ENCODE measurements at regions not wholly inside any gene's neighbourhood (a gene's known extent, or its start where the extent isn't known, plus 50 kb on each side); places are given as distances from the start of the nearest gene placed in this dataset.

GRCh38 chr2:221205103-221205673 is 366.9 kb downstream of the EPHA4 start:
- H2AFZ ChIP-seq, result no peak overlapping the region
- DNase-seq (ENCODE audit: low spot score), result peak; percentile 31

GRCh38 chr2:221210686-221211085 is 361.4 kb downstream of the EPHA4 start:
- TF ChIP-seq, protein P1, sequence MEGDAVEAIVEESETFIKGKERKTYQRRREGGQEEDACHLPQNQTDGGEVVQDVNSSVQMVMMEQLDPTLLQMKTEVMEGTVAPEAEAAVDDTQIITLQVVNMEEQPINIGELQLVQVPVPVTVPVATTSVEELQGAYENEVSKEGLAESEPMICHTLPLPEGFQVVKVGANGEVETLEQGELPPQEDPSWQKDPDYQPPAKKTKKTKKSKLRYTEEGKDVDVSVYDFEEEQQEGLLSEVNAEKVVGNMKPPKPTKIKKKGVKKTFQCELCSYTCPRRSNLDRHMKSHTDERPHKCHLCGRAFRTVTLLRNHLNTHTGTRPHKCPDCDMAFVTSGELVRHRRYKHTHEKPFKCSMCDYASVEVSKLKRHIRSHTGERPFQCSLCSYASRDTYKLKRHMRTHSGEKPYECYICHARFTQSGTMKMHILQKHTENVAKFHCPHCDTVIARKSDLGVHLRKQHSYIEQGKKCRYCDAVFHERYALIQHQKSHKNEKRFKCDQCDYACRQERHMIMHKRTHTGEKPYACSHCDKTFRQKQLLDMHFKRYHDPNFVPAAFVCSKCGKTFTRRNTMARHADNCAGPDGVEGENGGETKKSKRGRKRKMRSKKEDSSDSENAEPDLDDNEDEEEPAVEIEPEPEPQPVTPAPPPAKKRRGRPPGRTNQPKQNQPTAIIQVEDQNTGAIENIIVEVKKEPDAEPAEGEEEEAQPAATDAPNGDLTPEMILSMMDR (IDR thresholded peaks at IDR 0.05; ENCODE audit: poor library complexity), result no peak
- no peak for TF ChIP-seq EZH2phosphoT487 (IDR thresholded peaks at IDR 0.05; ENCODE audit: low read depth, severe bottlenecking, unreplicated experiment)
- no peak for TF ChIP-seq EZH2 (IDR thresholded peaks at IDR 0.05; ENCODE audit: borderline replicate concordance)
- WGBS (ENCODE audit: low lambda C conversion rate, missing lambda C conversion rate), result 88% methylated on average over 2 of the region's 2 CpGs
- Histone ChIP-seq H3K79me2 (no peaks in the 10 kb centered on the region), H4K20me1 (ENCODE audit: insufficient read depth, poor library complexity, severe bottlenecking) (no peaks in the 10 kb centered on the region), H3K27me3 (no peaks in the 10 kb centered on the region), H2AFZ (no peak overlapping the region), H3K9me2 (replicated peaks; ENCODE audit: insufficient read depth) (no peaks in the 10 kb centered on the region), H3K36me3 (replicated peaks; ENCODE audit: insufficient read depth, low read depth) (no peaks in the 10 kb centered on the region), H3K27ac (no peak overlapping the region), H3K9me3 (ENCODE audit: low read depth) (no peaks in the 10 kb centered on the region), H3K4me3 (no peak overlapping the region), H3K4me1 (ENCODE audit: insufficient read depth) (no peaks in the 10 kb centered on the region), H3K4me2 (no peak overlapping the region)
- DNase-seq (ENCODE audit: low spot score), result no peak

More at GRCh38 chr2:221205103-221205673, 366.9 kb downstream of the EPHA4 start:
- H3K4me2 ChIP-seq, result peak overlapping the region; percentile 11
- no peaks in the 10 kb centered on the region for H4K20me1 ChIP-seq (ENCODE audit: insufficient read depth, poor library complexity, severe bottlenecking)
- no peak overlapping the region for H3K4me3 ChIP-seq
- H3K79me2 ChIP-seq, result no peaks in the 10 kb centered on the region
- no peaks in the 10 kb centered on the region for H3K36me3 ChIP-seq (replicated peaks; ENCODE audit: insufficient read depth, low read depth)
- TF ChIP-seq EZH2phosphoT487 (IDR thresholded peaks at IDR 0.05; ENCODE audit: low read depth, severe bottlenecking, unreplicated experiment), result peak; percentile 63
- TF ChIP-seq, protein P1 (IDR thresholded peaks at IDR 0.05; ENCODE audit: poor library complexity), result no peak
- no peaks in the 10 kb centered on the region for H3K9me2 ChIP-seq (replicated peaks; ENCODE audit: insufficient read depth)
- no peaks in the 10 kb centered on the region for H3K9me3 ChIP-seq (ENCODE audit: low read depth)
- H3K27ac ChIP-seq, result no peak overlapping the region
- 22% methylated on average over 5 of the region's 5 CpGs for WGBS (ENCODE audit: low lambda C conversion rate, missing lambda C conversion rate)
- peaks cover 17% of the 10 kb centered on the region for H3K4me1 ChIP-seq (ENCODE audit: insufficient read depth)
- no peaks in the 10 kb centered on the region for H3K27me3 ChIP-seq

DNA sequence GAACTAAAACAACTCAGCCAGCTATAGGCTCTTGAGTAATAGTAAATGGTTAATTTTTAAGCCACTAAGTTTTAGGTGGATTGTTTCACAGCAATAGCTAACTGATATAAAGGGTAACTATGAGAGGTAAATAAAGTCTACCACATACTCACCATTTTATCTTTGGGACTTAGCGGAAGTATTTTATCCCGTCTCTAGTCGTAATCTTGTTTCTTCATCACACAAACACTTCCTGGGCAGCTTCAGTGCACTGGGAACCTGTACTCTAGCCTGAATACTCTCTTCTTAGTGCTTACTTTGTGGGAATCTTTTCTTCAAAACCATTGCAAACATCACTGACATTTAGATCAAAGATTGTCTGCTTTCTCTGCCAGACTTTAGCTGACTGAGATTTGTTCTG is 360.5 kb downstream of the EPHA4 start:
- Histone ChIP-seq H4K20me1 (ENCODE audit: insufficient read depth, poor library complexity, severe bottlenecking) (no peaks in the 10 kb centered on the region), H2AFZ (no peak overlapping the region), H3K4me2 (no peak overlapping the region), H3K27ac (no peak overlapping the region), H3K4me3 (no peak overlapping the region), H3K79me2 (no peaks in the 10 kb centered on the region), H3K27me3 (no peaks in the 10 kb centered on the region), H3K4me1 (ENCODE audit: insufficient read depth) (no peaks in the 10 kb centered on the region), H3K9me2 (replicated peaks; ENCODE audit: insufficient read depth) (no peaks in the 10 kb centered on the region), H3K36me3 (replicated peaks; ENCODE audit: insufficient read depth, low read depth) (no peaks in the 10 kb centered on the region), H3K9me3 (ENCODE audit: low read depth) (no peaks in the 10 kb centered on the region)
- TF ChIP-seq, protein P1 (IDR thresholded peaks at IDR 0.05; ENCODE audit: poor library complexity), result no peak
- TF ChIP-seq EZH2 (IDR thresholded peaks at IDR 0.05; ENCODE audit: borderline replicate concordance) (no peak), EZH2phosphoT487 (IDR thresholded peaks at IDR 0.05; ENCODE audit: low read depth, severe bottlenecking, unreplicated experiment) (no peak)
- 66% methylated on average over 3 of the region's 3 CpGs for WGBS (ENCODE audit: low lambda C conversion rate, missing lambda C conversion rate)
- no peak for DNase-seq (ENCODE audit: low spot score)

Measured in hepatocyte (in vitro differentiated cells).